ENCODE measurements at regions not wholly inside any gene's neighbourhood (a gene's known extent, or its start where the extent isn't known, plus 50 kb on each side); places are given as distances from the start of the nearest gene placed in this dataset.

DNA sequence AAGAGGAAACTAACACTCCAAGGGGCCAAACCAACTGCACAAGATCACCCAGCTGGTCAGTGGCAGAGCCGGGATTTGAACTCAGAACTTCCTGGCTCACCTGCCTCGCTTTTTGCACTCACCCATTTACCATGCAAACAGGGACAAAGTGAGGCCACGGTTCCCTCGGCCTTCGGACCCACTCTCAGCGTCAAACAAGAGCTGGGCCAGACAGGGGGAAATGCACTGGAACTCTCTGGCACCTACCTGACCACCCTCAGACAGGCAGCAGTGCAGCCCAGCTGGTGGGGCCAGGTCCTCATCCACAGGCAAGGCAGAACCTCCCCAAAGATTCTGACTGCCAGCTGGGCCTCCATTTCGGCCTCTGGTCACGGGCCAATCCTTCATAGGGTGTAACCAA lies 93.7 kb upstream of the SRSF6 start:
- POLR2A ChIA-PET: no interaction called here

DNA sequence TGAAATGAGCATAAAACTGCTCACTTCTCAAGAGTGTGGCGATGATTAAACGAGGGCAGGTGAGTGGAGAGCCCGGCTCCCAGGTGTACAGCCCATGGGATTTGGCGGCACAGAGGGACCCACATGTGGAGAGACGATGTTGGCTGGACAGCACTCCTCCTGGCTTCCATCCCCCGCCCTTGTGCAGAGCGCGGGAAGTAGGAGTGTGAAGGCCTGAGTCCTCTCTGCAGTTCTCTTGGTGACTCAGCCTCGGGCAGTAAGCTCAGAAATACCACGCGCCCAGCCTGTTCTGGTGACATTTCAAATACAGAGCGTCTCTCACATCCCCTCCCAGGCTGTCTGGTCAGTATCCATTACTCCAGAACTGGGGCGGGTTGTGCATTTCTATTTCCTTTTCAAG lies 94.2 kb upstream of the SRSF6 start:
- POLR2A ChIA-PET: no interaction called here
- no peak overlapping the region for H3K4me3 ChIP-seq (ENCODE audit: low read depth, low read length)
- no peaks in the 10 kb centered on the region for H3K36me3 ChIP-seq (ENCODE audit: control insufficient read depth, insufficient read depth, low read length)
- CTCF ChIA-PET: interaction anchor here (1.2 kb wide), 1 partner anchor 13 kb away, joined by 4 read pairs; no protein-coding TSS in a partner anchor
- no peak for DNase-seq (ENCODE audit: low read depth)
- H3K27me3 ChIP-seq (ENCODE audit: control insufficient read depth, insufficient read depth, low read length): peaks cover 7% of the 10 kb centered on the region
- TF ChIP-seq, protein P1, sequence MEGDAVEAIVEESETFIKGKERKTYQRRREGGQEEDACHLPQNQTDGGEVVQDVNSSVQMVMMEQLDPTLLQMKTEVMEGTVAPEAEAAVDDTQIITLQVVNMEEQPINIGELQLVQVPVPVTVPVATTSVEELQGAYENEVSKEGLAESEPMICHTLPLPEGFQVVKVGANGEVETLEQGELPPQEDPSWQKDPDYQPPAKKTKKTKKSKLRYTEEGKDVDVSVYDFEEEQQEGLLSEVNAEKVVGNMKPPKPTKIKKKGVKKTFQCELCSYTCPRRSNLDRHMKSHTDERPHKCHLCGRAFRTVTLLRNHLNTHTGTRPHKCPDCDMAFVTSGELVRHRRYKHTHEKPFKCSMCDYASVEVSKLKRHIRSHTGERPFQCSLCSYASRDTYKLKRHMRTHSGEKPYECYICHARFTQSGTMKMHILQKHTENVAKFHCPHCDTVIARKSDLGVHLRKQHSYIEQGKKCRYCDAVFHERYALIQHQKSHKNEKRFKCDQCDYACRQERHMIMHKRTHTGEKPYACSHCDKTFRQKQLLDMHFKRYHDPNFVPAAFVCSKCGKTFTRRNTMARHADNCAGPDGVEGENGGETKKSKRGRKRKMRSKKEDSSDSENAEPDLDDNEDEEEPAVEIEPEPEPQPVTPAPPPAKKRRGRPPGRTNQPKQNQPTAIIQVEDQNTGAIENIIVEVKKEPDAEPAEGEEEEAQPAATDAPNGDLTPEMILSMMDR (IDR thresholded peaks at IDR 0.05; ENCODE audit: insufficient read depth, low read depth, low read length): no peak

More for the DNA sequence above, 93.7 kb upstream of the SRSF6 start:
- TF ChIP-seq, protein P1 (IDR thresholded peaks at IDR 0.05; ENCODE audit: insufficient read depth, low read depth, low read length): no peak
- DNase-seq (ENCODE audit: low read depth): no peak
- Histone ChIP-seq H3K4me3 (ENCODE audit: low read depth, low read length) (no peak overlapping the region), H3K27me3 (ENCODE audit: control insufficient read depth, insufficient read depth, low read length) (peaks cover 7% of the 10 kb centered on the region), H3K36me3 (ENCODE audit: control insufficient read depth, insufficient read depth, low read length) (no peaks in the 10 kb centered on the region)
- CTCF ChIA-PET: interaction anchor here (1.2 kb wide), 1 partner anchor 13 kb away, joined by 4 read pairs; no protein-coding TSS in a partner anchor

DNA sequence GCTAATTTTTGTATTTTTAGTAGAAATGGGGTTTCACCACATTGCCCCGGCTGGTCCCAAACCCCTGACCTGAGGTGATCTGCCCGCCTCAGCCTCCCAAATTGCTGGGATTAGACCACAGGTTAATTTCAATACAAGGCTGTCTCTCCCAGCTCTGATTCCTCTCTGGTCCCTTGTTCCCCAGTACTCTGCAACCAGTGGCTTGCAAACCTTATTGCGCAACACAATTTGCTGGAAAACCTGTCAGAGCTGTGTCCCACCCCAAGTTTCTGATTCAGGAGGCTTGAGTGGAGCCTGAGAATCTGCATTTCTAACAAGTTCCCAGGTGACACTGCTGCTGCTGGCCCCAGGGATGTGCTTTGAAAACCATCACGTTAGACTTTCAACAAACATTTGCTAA lies 96.2 kb upstream of the SRSF6 start:
- TF ChIP-seq, protein P1 (IDR thresholded peaks at IDR 0.05; ENCODE audit: insufficient read depth, low read depth, low read length): no peak
- Histone ChIP-seq H3K27me3 (ENCODE audit: control insufficient read depth, insufficient read depth, low read length) (peaks cover 3% of the 10 kb centered on the region), H3K36me3 (ENCODE audit: control insufficient read depth, insufficient read depth, low read length) (no peaks in the 10 kb centered on the region), H3K4me3 (ENCODE audit: low read depth, low read length) (no peak overlapping the region)
- DNase-seq (ENCODE audit: low read depth): no peak
- ChIA-PET CTCF (interaction anchor here (1.1 to 1.4 kb wide), 2 partner anchors 15 to 18 kb away, joined by 3 to 4 read pairs; no protein-coding TSS in a partner anchor), POLR2A (no interaction called here)

DNA sequence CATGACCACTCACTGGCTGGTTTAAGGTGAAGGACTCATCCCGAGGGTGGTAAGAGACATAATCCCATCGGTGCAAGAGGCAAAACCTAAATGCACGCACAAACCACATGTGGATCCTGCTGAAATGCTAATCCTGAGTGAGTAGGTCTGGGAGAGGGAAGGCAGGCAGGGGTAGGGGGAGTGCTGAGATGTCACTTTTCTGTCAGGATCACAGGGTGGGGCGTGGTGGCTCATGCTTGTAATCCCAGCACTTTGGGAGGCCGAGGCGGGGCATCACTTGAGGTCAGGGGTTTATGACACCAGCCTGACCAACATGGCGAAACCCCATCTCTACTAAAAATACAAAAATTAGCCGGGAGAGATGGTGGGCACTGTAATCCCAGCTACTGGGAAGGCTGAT lies 97.7 kb upstream of the SRSF6 start:
- POLR2A ChIA-PET: no interaction called here
- no peak overlapping the region for H3K4me3 ChIP-seq (ENCODE audit: low read depth, low read length)
- TF ChIP-seq, protein P1 (IDR thresholded peaks at IDR 0.05; ENCODE audit: insufficient read depth, low read depth, low read length): no peak
- no peaks in the 10 kb centered on the region for H3K36me3 ChIP-seq (ENCODE audit: control insufficient read depth, insufficient read depth, low read length)
- H3K27me3 ChIP-seq (ENCODE audit: control insufficient read depth, insufficient read depth, low read length): no peaks in the 10 kb centered on the region; the same call in none of the 2 replicates
- DNase-seq (ENCODE audit: low read depth): no peak
- CTCF ChIA-PET: no interaction called here

DNA sequence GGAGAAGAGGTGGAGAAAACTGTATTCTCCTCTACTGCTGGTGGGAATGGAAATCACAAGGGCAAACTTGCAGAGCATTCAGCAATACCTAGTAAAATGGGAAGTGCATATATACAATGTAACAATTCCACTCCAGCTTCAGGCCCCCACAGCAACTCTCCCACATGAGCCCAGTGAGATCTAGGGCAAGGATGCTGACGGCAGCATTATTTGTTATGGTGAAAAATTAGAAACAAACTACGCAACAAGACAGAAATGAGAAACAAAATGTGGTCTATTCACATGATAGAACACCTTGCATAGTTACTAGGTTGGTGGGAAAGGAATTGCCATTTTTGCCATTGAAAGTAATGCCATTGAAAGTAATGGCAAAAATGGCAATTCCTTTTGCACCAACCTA lies 98.9 kb upstream of the SRSF6 start:
- no peak for DNase-seq (ENCODE audit: low read depth)
- TF ChIP-seq, protein P1 (IDR thresholded peaks at IDR 0.05; ENCODE audit: insufficient read depth, low read depth, low read length): no peak
- POLR2A ChIA-PET: no interaction called here
- CTCF ChIA-PET: no interaction called here
- Histone ChIP-seq H3K36me3 (ENCODE audit: control insufficient read depth, insufficient read depth, low read length) (no peaks in the 10 kb centered on the region), H3K4me3 (ENCODE audit: low read depth, low read length) (no peak overlapping the region), H3K27me3 (ENCODE audit: control insufficient read depth, insufficient read depth, low read length) (no peaks in the 10 kb centered on the region; the same call in 1 of the 2 replicates)
